ENCODE measurements at regions not wholly inside any gene's neighbourhood (a gene's known extent, or its start where the extent isn't known, plus 50 kb on each side); places are given as distances from the start of the nearest gene placed in this dataset.
A peak's percentile ranks its signal among the peaks of the same experiment; 100 is the strongest.
"Not testable (repeated sequence)": the region's sequence is repeated elsewhere in the genome, so short reads cannot be mapped to it uniquely, and the experiment has no call there.

- peak; percentile 21 for DNase-seq (ENCODE audit: low spot score)
Observed at GRCh38 chr6:81465859-81466258, 286.6 kb downstream of the TENT5A start.

- DNase-seq (ENCODE audit: low spot score), result no peak
Observed at GRCh38 chr6:81456416-81456815, 296.1 kb downstream of the TENT5A start.

- no peak for DNase-seq (ENCODE audit: low spot score)
Observed at GRCh38 chr6:81455641-81456040, 296.8 kb downstream of the TENT5A start.

- no peak for DNase-seq (ENCODE audit: low spot score)
Observed at GRCh38 chr6:81451787-81452186, 300.7 kb downstream of the TENT5A start.

GRCh38 chr6:81450180-81450579, 302.3 kb downstream of the TENT5A start:
- no peak for DNase-seq (ENCODE audit: low spot score)

- no peak for DNase-seq (ENCODE audit: low spot score)
Observed at GRCh38 chr6:81446509-81446908, 306.0 kb downstream of the TENT5A start.

GRCh38 chr6:81439417-81439816, 313.1 kb downstream of the TENT5A start:
- DNase-seq (ENCODE audit: low spot score), result no peak

- no peak for DNase-seq (ENCODE audit: low spot score)
Observed at GRCh38 chr6:81436990-81437389, 315.5 kb downstream of the TENT5A start.

- DNase-seq (ENCODE audit: low spot score), result no peak
Observed at GRCh38 chr6:81413306-81413705, 339.2 kb downstream of the TENT5A start.

GRCh38 chr6:81401970-81402690, 350.4 kb downstream of the TENT5A start:
- no peak for DNase-seq (ENCODE audit: low spot score)

GRCh38 chr6:81396916-81397315, 355.6 kb downstream of the TENT5A start:
- DNase-seq (ENCODE audit: low spot score), result no peak

- no peak for DNase-seq (ENCODE audit: low spot score)
Observed at GRCh38 chr6:81387163-81387562, 365.3 kb downstream of the TENT5A start.

GRCh38 chr6:81384921-81385320, 367.6 kb downstream of the TENT5A start:
- no peak for DNase-seq (ENCODE audit: low spot score)

- DNase-seq (ENCODE audit: low spot score), result no peak
Observed at GRCh38 chr6:81383472-81383871, 369.0 kb downstream of the TENT5A start.

GRCh38 chr6:81382852-81383251, 369.6 kb downstream of the TENT5A start:
- DNase-seq (ENCODE audit: low spot score), result no peak

GRCh38 chr6:81381382-81381916, 371.0 kb downstream of the TENT5A start:
- DNase-seq (ENCODE audit: low spot score), result no peak

GRCh38 chr6:81380718-81381338, 371.7 kb downstream of the TENT5A start:
- no peak for DNase-seq (ENCODE audit: low spot score)

GRCh38 chr6:81376745-81377144, 375.7 kb downstream of the TENT5A start:
- no peak for DNase-seq (ENCODE audit: low spot score)

GRCh38 chr6:81373414-81373813, 379.1 kb downstream of the TENT5A start:
- no peak for DNase-seq (ENCODE audit: low spot score)

GRCh38 chr6:81371930-81372329, 380.6 kb downstream of the TENT5A start:
- no peak for DNase-seq (ENCODE audit: low spot score)

- no peak for DNase-seq (ENCODE audit: low spot score)
Observed at GRCh38 chr6:81366972-81367371, 385.5 kb downstream of the TENT5A start.

GRCh38 chr6:81362246-81362645, 390.2 kb downstream of the TENT5A start:
- no peak for DNase-seq (ENCODE audit: low spot score)

GRCh38 chr6:81353262-81353661, 399.2 kb downstream of the TENT5A start:
- DNase-seq (ENCODE audit: low spot score), result no peak

GRCh38 chr6:81344026-81344425, 408.5 kb downstream of the TENT5A start:
- not testable (repeated sequence) for DNase-seq (ENCODE audit: low spot score)
